NCI-H748 treated with DMSO at 0.1 percent for 48 hours (cell line): ENCODE measurements at regions not wholly inside any gene's neighbourhood (a gene's known extent, or its start where the extent isn't known, plus 50 kb on each side); places are given as distances from the start of the nearest gene placed in this dataset.
A peak's percentile ranks its signal among the peaks of the same experiment; 100 is the strongest.

Experiments used
- DNase-seq: peaks from one replicate; lab custom pipeline; 2025; lab: John Stamatoyannopoulos, UW

GRCh38 chrX:13147733-13148132 is 103.3 kb upstream of the FAM9C start:
- no peak for DNase-seq

GRCh38 chrX:13147147-13147546 is 102.7 kb upstream of the FAM9C start:
- no peak for DNase-seq

- DNase-seq: no peak
These were observed 100.7 kb upstream of the FAM9C start for GRCh38 chrX:13144927-13145655.

- no peak for DNase-seq
These were observed 98.5 kb upstream of the FAM9C start for GRCh38 chrX:13142891-13143290.

- no peak for DNase-seq
These were observed 95.6 kb upstream of the FAM9C start for GRCh38 chrX:13140007-13140406.

- no peak for DNase-seq
These were observed 87.1 kb upstream of the FAM9C start for GRCh38 chrX:13131396-13132137.

GRCh38 chrX:13130816-13131215 is 86.4 kb upstream of the FAM9C start:
- DNase-seq: no peak

GRCh38 chrX:13128104-13128503 is 83.7 kb upstream of the FAM9C start:
- DNase-seq: no peak

GRCh38 chrX:13126775-13127174 is 82.4 kb upstream of the FAM9C start:
- no peak for DNase-seq

GRCh38 chrX:13125188-13125587 is 80.8 kb upstream of the FAM9C start:
- no peak for DNase-seq

GRCh38 chrX:13123857-13124345 is 79.5 kb upstream of the FAM9C start:
- DNase-seq: no peak

GRCh38 chrX:13123247-13123856 is 78.9 kb upstream of the FAM9C start:
- DNase-seq: no peak

- no peak for DNase-seq
These were observed 76.7 kb upstream of the FAM9C start for GRCh38 chrX:13121020-13121555.

- DNase-seq: no peak
These were observed 75.6 kb upstream of the FAM9C start for GRCh38 chrX:13120017-13120416.

- DNase-seq: no peak
These were observed 75.0 kb upstream of the FAM9C start for GRCh38 chrX:13119386-13119785.

- DNase-seq: no peak
These were observed 70.9 kb upstream of the FAM9C start for GRCh38 chrX:13115146-13115855.

GRCh38 chrX:13112499-13112898 is 68.1 kb upstream of the FAM9C start:
- no peak for DNase-seq

- peak; percentile 22 for DNase-seq
These were observed 66.3 kb upstream of the FAM9C start for GRCh38 chrX:13110433-13111324.

GRCh38 chrX:13109817-13110216 is 65.4 kb upstream of the FAM9C start:
- no peak for DNase-seq

- no peak for DNase-seq
These were observed 59.5 kb upstream of the FAM9C start for GRCh38 chrX:13103914-13104274.
